ENCODE measurements at regions not wholly inside any gene's neighbourhood (a gene's known extent, or its start where the extent isn't known, plus 50 kb on each side); places are given as distances from the start of the nearest gene placed in this dataset.

DNA sequence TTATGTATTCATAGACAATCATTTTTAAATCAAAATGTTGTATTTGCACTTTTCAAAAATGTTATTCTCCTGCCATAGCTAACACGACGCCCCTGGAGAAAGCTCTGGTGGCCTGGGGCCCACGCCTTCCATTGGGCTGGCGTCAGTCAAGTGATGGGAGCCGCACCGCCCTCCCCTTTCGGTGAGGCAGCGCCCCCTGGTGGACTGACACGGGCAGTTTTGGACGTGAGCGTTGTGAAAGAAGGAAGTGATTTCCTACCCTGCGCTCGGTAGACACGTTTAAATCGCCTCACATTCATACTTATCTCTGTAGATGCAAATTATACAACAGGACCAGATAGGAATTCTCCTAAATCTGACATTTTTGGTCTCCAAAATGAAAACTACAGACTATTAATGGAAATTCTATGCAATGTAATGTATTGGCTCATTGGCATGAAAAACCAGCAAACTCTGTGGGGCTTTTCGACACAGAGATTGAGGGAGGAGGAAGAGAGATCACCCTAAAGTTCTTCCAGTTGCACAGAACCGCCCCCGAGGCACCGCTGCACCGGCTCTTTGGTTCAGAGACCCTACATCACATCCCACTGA is 326.2 kb upstream of the SOX11 start:
- no peak for TF ChIP-seq POLR2AphosphoS5 (IDR thresholded peaks at IDR 0.05; ENCODE audit: borderline replicate concordance, low read depth, low read length)
- no peak for TF ChIP-seq EZH2 (IDR thresholded peaks at IDR 0.05)
- TF ChIP-seq FOXP2 (optimal IDR thresholded peaks at IDR 0.05; ENCODE audit: control extremely low read depth, extremely low read length, insufficient read depth) = no peak
